ENCODE measurements at regions not wholly inside any gene's neighbourhood (a gene's known extent, or its start where the extent isn't known, plus 50 kb on each side); places are given as distances from the start of the nearest gene placed in this dataset.

GRCh38 chr10:78686444-78687060 is 382.2 kb upstream of the ZMIZ1 start:
- ATAC-seq (no peak), DNase-seq (no peak)
- Histone ChIP-seq H3K9me3 (no peaks in the 10 kb centered on the region), H3K27me3 (no peaks in the 10 kb centered on the region), H3K27ac (no peak overlapping the region), H3K36me3 (no peaks in the 10 kb centered on the region), H3K4me3 (no peak overlapping the region), H3K4me1 (no peaks in the 10 kb centered on the region)
- TF ChIP-seq POLR2A (IDR thresholded peaks at IDR 0.05) = no peak
- TF ChIP-seq CTCF (IDR thresholded peaks at IDR 0.05) = no peak
- 62% methylated on average over 5 of the region's 10 CpGs for WGBS (ENCODE audit: insufficient coverage, low coverage, low lambda C conversion rate, missing lambda C conversion rate)
- intact Hi-C loops (cut with DNase I) = no loop called here

- intact Hi-C loops (cut with DNase I) = no loop called here
- H3K4me1 ChIP-seq = no peaks in the 10 kb centered on the region
- no peak overlapping the region for H3K27ac ChIP-seq
- DNase-seq = no peak
- ATAC-seq = no peak
- no peaks in the 10 kb centered on the region for H3K36me3 ChIP-seq
- TF ChIP-seq POLR2A (IDR thresholded peaks at IDR 0.05) (no peak), CTCF (IDR thresholded peaks at IDR 0.05) (no peak)
- no peaks in the 10 kb centered on the region for H3K27me3 ChIP-seq
- no peak overlapping the region for H3K4me3 ChIP-seq
- no peaks in the 10 kb centered on the region for H3K9me3 ChIP-seq
Measured at GRCh38 chr10:78687626-78688025, 381.1 kb upstream of the ZMIZ1 start.

DNA sequence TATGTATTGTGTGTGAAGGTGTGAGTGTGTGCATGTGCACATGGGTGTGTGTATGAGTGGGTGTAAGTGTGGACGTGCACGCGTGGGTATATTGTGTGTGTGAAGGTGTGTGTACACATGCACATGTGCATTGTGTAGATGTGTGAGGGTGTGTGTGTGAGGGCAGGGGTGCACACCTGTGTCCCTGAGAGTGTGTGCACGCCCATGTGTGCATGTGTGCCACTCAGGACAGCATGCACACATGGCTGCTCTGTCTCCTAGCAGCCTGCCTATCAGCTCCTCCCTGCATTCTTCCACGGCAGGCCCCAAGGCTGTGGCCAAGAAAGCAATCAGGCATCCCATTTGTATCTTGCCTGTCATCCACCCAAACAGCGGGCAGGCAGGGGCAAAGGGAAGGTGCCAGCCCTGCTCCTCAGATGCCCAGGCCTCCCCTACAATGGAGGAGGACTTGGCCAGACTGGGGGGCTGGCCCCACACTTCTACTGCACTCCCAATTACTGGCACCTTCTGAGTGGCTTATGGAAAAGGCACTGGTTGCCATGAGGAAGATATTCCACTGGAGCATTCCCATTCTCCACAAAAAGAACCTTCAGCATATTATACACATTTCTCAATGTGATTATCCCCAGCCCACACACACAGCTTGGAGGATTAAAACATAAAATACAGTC is 380.4 kb upstream of the ZMIZ1 start:
- WGBS (ENCODE audit: insufficient coverage, low coverage, low lambda C conversion rate, missing lambda C conversion rate) = 92% methylated on average over 3 of the region's 6 CpGs
- no peaks in the 10 kb centered on the region for H3K27me3 ChIP-seq

GRCh38 chr10:78688901-78689583 is 379.7 kb upstream of the ZMIZ1 start:
- Histone ChIP-seq H3K36me3 (no peaks in the 10 kb centered on the region), H3K27ac (no peak overlapping the region), H3K9me3 (no peaks in the 10 kb centered on the region), H3K4me1 (no peaks in the 10 kb centered on the region), H3K4me3 (no peak overlapping the region), H3K27me3 (no peaks in the 10 kb centered on the region)
- WGBS (ENCODE audit: insufficient coverage, low coverage, low lambda C conversion rate, missing lambda C conversion rate) = 75% methylated on average over 10 of the region's 13 CpGs
- no peak for DNase-seq
- TF ChIP-seq CTCF (IDR thresholded peaks at IDR 0.05) (no peak), POLR2A (IDR thresholded peaks at IDR 0.05) (no peak)
- ATAC-seq = no peak
- intact Hi-C loops (cut with DNase I) = no loop called here

More for the DNA sequence above, 380.4 kb upstream of the ZMIZ1 start:
- intact Hi-C loops (cut with DNase I) = no loop called here
- no peak overlapping the region for H3K27ac ChIP-seq
- DNase-seq (no peak), ATAC-seq (no peak)
- H3K9me3 ChIP-seq = no peaks in the 10 kb centered on the region
- TF ChIP-seq POLR2A (IDR thresholded peaks at IDR 0.05) (no peak), CTCF (IDR thresholded peaks at IDR 0.05) (no peak)
- H3K36me3 ChIP-seq = no peaks in the 10 kb centered on the region
- H3K4me1 ChIP-seq = no peaks in the 10 kb centered on the region
- no peak overlapping the region for H3K4me3 ChIP-seq

All from right lobe of liver (tissue), 6 donors.